ENCODE measurements at regions not wholly inside any gene's neighbourhood (a gene's known extent, or its start where the extent isn't known, plus 50 kb on each side); places are given as distances from the start of the nearest gene placed in this dataset.

DNA sequence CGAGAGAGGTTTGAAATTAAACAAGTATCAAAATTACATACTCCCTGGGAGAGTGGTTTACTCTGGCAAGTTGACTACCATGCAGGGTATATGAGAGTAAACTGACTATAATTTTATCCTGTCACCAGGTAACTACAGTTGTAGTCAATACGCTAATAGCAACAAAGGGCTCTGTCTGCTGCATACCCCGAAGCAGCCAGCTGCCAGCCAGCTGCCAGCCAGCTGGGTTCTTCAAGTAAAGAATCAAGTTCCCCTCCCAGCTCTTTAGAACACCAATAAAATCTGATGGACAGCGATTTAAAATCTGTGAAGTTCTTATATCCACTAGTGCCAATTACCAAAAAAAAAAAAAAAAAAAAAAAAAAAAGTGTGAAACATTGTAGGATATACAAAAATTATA lies 417.7 kb upstream of the CFAP20DC start:
- TF ChIP-seq, protein P1, sequence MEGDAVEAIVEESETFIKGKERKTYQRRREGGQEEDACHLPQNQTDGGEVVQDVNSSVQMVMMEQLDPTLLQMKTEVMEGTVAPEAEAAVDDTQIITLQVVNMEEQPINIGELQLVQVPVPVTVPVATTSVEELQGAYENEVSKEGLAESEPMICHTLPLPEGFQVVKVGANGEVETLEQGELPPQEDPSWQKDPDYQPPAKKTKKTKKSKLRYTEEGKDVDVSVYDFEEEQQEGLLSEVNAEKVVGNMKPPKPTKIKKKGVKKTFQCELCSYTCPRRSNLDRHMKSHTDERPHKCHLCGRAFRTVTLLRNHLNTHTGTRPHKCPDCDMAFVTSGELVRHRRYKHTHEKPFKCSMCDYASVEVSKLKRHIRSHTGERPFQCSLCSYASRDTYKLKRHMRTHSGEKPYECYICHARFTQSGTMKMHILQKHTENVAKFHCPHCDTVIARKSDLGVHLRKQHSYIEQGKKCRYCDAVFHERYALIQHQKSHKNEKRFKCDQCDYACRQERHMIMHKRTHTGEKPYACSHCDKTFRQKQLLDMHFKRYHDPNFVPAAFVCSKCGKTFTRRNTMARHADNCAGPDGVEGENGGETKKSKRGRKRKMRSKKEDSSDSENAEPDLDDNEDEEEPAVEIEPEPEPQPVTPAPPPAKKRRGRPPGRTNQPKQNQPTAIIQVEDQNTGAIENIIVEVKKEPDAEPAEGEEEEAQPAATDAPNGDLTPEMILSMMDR (IDR thresholded peaks at IDR 0.05; ENCODE audit: low read depth, low read length): no peak
- no peak overlapping the region for H3K4me3 ChIP-seq (ENCODE audit: low read depth, low read length)

- TF ChIP-seq, protein P1 (IDR thresholded peaks at IDR 0.05; ENCODE audit: low read depth, low read length): no peak
- no peak overlapping the region for H3K4me3 ChIP-seq (ENCODE audit: low read depth, low read length)
Observed at GRCh38 chr3:59464187-59464586, 414.4 kb upstream of the CFAP20DC start.

DNA sequence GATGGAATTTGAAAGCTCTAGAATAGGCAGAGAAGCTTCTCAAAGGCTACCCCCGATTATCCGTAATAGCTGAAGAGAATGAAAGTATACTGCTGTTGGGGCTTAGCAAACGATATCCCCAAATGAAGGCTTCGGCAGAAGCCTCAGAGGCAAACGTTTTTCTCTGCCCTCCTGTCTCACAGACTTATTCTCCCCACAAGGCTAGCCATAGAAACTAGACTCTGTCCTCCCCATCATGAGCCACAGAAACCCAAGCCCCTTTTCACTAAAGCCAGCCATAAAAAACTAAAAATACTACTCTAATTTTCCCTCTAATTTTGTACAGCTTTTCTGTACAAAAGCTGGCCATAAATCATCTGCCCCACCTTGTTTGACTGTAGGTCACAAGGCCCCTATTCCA lies 413.4 kb upstream of the CFAP20DC start:
- no peak overlapping the region for H3K4me3 ChIP-seq (ENCODE audit: low read depth, low read length)
- TF ChIP-seq, protein P1 (IDR thresholded peaks at IDR 0.05; ENCODE audit: low read depth, low read length): no peak

- TF ChIP-seq, protein P1 (IDR thresholded peaks at IDR 0.05; ENCODE audit: low read depth, low read length): no peak
- no peak overlapping the region for H3K4me3 ChIP-seq (ENCODE audit: low read depth, low read length)
Observed at GRCh38 chr3:59460068-59460467, 410.2 kb upstream of the CFAP20DC start.

GRCh38 chr3:59456852-59457485 lies 407.1 kb upstream of the CFAP20DC start:
- TF ChIP-seq, protein P1 (IDR thresholded peaks at IDR 0.05; ENCODE audit: low read depth, low read length): no peak
- no peak overlapping the region for H3K4me3 ChIP-seq (ENCODE audit: low read depth, low read length)

DNA sequence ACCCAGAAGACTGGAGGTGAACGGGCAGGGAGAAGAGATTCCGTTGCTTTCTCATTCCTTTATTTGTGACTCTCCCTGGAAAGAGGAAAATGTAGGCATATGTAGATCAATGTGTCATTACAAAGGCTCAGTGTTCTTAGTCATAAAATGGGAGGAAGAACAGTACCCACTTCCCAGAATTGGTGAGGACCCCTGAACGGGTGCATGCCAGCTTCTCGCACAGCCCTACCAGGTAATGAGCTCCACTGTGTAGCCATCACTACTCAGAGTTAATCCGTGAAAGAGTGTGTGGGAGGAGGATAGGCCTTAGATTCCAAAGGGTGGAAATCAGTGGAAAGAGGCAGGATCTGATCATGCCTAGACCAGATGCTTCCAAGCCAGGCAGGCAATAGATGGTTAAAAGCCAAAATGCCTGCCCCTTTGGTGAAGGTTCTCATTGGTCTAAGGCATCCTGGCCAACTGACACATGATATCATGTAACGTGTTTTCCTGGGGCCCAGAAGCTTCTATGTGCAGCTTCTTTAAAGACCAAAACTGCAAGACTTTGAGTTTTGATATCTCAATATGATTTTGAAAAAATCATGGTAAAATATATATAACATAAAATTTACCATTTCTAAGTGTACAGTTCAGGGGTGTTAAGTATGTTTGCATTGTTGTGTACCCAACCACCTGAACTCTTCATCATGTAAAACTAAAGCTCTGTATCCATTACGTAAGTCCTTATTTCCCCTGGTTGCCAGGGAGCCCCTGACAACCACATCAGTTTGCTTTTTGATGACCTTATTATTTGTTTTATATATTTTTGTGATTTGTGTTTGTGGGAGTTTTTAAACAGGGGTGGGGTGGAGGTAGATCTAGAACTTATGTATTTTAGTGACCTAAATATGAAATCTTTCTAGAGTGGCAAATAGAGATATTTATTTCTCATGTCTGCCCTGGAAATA lies 402.2 kb upstream of the CFAP20DC start:
- no peak overlapping the region for H3K4me3 ChIP-seq (ENCODE audit: low read depth, low read length)
- TF ChIP-seq, protein P1 (IDR thresholded peaks at IDR 0.05; ENCODE audit: low read depth, low read length): no peak

Data from WI38 (cell line).